Left ventricle myocardium inferior (tissue), 1 donor: ENCODE measurements at regions not wholly inside any gene's neighbourhood (a gene's known extent, or its start where the extent isn't known, plus 50 kb on each side); places are given as distances from the start of the nearest gene placed in this dataset.
A peak's percentile ranks its signal among the peaks of the same experiment; 100 is the strongest.

Source experiments
- DNase-seq: peaks from one replicate; pipeline ENCODE4 v3.0.0-alpha.2; 2020
- H3K27ac ChIP-seq: fragments of 200-600 bp; replicated peaks from 2 replicates; pipeline ENCODE4 v1.8.0; 2021
- H3K27me3 ChIP-seq: fragments of 200-600 bp; 2 replicates; pipeline ENCODE4 v1.8.0; 2021; ENCODE audit warnings: low read depth
- H3K36me3 ChIP-seq: fragments of 200-600 bp; 2 replicates; pipeline ENCODE4 v1.8.0; 2021
- H3K4me1 ChIP-seq: fragments of 200-600 bp; 2 replicates; pipeline ENCODE4 v1.8.0; 2021
- H3K4me3 ChIP-seq: fragments of 200-600 bp; 2 replicates; pipeline ENCODE4 v1.8.0; 2021; ENCODE audit warnings: mild to moderate bottlenecking, moderate library complexity
- H3K9me3 ChIP-seq: fragments of 200-600 bp; replicated peaks from 2 replicates; pipeline ENCODE4 v1.8.0; 2021
- CTCF ChIP-seq: fragments of 200-600 bp; IDR thresholded peaks from 2 replicates; pipeline ENCODE4 v1.8.0; 2021; ENCODE audit warnings: antibody characterized with exemption, mild to moderate bottlenecking, borderline replicate concordance
- intact Hi-C: fragments of 100-400 bp; cut with micrococcal nuclease; formaldehyde crosslinking; loops from one replicate; pipeline ENCODE4 v1.11.0; 2022
- donor health status: DM: no; HTN: yes; CAD: no; lungs with severe emphysema.

DNA sequence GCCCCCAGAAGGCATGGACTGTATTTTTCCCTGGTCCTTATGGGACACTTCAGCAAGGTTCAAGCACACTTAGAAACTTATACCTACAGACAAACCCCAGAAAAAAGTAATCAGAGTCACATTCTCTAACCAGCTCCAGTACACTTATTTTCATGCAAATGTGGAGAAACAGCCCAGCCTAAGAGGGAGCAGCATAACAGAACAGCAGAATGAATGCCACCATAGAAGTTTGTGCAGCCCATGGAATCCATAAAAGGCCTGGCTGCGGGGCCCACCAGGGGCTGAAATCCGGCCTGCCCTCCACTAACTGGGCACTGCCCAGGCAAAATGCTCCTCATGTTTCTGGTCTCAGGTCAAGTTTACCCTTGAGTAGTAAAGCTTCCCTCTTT is 60.4 kb upstream of the ATP1A1 start:
- no peaks in the 10 kb centered on the region for H3K9me3 ChIP-seq
- no peaks in the 10 kb centered on the region for H3K27me3 ChIP-seq
- no peak for DNase-seq
- no peak overlapping the region for H3K27ac ChIP-seq
- TF ChIP-seq CTCF: no peak
- intact Hi-C loops: no loop called here
- H3K4me1 ChIP-seq: peaks cover 8% of the 10 kb centered on the region
- no peaks in the 10 kb centered on the region for H3K36me3 ChIP-seq
- H3K4me3 ChIP-seq: no peak overlapping the region

DNA sequence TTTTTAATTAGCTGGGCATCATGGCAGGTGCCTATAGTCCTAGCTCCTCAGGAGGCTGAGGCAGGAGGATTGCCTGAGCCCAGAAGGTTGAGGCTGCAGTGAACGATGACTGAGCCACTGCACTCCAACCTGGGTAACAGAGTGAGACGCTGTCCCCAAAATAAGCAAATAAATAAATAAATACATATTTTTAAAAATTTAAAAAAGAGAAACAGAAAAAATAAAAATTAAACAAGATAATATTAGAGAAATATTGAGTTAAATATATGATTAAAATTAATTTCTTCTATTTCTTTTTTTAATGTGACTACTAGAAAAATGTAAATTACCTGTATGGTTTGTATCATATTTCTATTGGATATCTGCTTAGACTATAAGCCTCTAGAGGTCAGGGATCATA is 59.3 kb upstream of the ATP1A1 start:
- TF ChIP-seq CTCF: no peak
- Histone ChIP-seq H3K4me3 (no peak overlapping the region), H3K36me3 (no peaks in the 10 kb centered on the region), H3K9me3 (no peaks in the 10 kb centered on the region), H3K4me1 (peaks cover 8% of the 10 kb centered on the region), H3K27ac (no peak overlapping the region), H3K27me3 (no peaks in the 10 kb centered on the region)
- intact Hi-C loops: no loop called here
- DNase-seq: no peak

DNA sequence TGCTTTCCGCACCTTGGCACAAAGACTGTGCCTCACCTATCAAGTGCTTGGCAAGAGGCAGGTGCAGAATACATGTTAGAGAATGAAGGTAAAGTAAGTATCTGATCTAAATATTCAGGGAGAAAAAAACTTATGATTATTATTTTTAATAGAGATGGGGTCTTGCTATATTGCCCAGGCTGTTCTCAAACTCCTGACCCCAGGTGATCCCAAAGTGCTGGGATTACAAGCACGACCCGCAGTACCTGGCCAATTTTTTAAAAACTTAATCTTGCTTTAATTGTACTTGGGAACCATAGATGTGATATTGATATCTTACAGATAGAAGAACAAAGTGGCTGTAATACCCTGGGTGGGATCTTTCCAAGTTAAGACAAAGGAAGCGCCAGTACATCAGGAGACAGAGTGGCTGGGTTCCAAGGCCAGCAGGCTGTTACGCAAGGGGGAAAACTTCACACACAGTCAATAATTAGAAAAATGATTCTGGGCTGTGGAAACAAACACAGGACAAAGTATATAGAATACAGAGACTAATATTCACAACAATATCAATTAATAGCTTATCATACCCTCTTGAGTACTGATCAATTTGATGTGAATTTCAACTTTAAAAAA is 58.6 kb upstream of the ATP1A1 start:
- DNase-seq: peak; percentile 23
- H3K9me3 ChIP-seq: no peaks in the 10 kb centered on the region
- H3K36me3 ChIP-seq: no peaks in the 10 kb centered on the region
- H3K4me3 ChIP-seq: no peak overlapping the region
- no peak for TF ChIP-seq CTCF
- no peaks in the 10 kb centered on the region for H3K27me3 ChIP-seq
- intact Hi-C loops: no loop called here
- H3K27ac ChIP-seq: no peak overlapping the region
- peaks cover 8% of the 10 kb centered on the region for H3K4me1 ChIP-seq

DNA sequence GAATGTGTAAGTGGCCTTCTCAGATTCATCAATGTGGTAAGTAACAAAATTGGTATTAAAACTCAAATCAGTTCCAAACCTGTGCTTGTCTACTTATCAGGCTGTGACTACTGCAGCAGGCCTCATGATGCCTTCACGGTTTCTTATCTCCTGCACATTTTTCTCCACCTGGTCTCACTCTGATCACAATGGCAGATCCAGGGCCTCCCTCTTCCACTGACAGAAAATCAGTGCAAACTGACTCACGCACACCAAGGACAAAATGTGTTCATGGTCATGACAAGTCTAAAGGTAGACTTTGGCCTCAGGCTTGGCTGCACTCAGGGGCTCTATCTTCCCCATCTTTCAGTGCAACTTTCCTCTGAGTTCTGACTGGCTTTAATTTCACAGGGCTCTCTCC is 56.7 kb upstream of the ATP1A1 start:
- H3K4me3 ChIP-seq: no peak overlapping the region
- DNase-seq: no peak
- H3K4me1 ChIP-seq: peaks cover 8% of the 10 kb centered on the region
- H3K9me3 ChIP-seq: no peaks in the 10 kb centered on the region
- no peaks in the 10 kb centered on the region for H3K36me3 ChIP-seq
- TF ChIP-seq CTCF: no peak
- no peaks in the 10 kb centered on the region for H3K27me3 ChIP-seq
- intact Hi-C loops: no loop called here
- no peak overlapping the region for H3K27ac ChIP-seq

DNA sequence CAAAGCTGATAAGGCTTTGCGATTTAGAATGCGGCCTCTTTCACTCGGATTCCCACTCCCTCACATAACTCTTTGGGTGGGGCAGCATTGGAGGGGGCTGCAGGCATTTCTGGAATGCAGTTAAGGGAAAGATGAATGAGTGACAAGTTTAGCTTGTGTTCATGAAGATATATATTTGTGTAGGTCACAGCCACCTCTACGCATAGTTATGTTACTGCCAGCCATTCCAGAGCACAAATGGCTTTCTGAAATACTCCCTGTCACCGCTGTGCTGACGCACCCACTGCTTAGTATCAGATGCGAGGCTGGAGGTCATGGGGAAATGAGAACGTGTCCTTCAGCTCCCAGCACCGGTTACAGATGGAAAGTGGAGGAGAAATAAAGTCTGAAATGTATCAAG is 54.1 kb upstream of the ATP1A1 start:
- Histone ChIP-seq H3K36me3 (no peaks in the 10 kb centered on the region), H3K9me3 (no peaks in the 10 kb centered on the region), H3K4me1 (no peaks in the 10 kb centered on the region), H3K27ac (no peak overlapping the region), H3K27me3 (no peaks in the 10 kb centered on the region), H3K4me3 (no peak overlapping the region)
- DNase-seq: no peak
- intact Hi-C loops: no loop called here
- no peak for TF ChIP-seq CTCF
